PC-9 (cell line): ENCODE measurements at regions not wholly inside any gene's neighbourhood (a gene's known extent, or its start where the extent isn't known, plus 50 kb on each side); places are given as distances from the start of the nearest gene placed in this dataset.

Source experiments
- EZH2 ChIP-seq: fragments of 200-600 bp; sonication (generic); IDR thresholded peaks from 2 replicates; pipeline ENCODE4 v1.8.0; 2017; ENCODE audit warnings: antibody characterized with exemption, low read depth
- TF ChIP-seq, protein P1 (sequence below): fragments of 200-600 bp; sonication (generic); conservative IDR thresholded peaks from 2 replicates; pipeline ENCODE4 v1.6.1; 2017; ENCODE audit warnings: mixed run types, antibody characterized with exemption, mild to moderate bottlenecking, moderate library complexity

DNA sequence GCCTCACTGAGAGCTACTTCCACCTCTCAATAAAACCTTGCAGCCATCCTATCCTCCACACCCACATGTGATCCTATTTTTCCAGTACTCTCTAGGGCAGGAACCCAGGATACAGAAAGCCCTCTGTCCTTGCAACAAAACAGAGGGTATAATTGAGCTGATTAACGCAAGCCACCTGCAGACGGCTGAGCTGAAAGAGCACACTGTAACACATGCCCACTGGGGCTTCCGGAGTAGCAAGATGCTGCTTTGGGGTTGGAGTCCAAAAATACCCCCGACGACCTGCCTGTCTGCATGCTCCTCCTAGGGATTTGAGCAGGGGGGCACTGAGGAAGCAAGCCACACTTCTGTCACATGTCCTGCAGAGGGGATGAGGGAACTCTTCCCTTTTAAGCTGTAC lies 401.1 kb upstream of the FOXG1 start:
- TF ChIP-seq, protein P1, sequence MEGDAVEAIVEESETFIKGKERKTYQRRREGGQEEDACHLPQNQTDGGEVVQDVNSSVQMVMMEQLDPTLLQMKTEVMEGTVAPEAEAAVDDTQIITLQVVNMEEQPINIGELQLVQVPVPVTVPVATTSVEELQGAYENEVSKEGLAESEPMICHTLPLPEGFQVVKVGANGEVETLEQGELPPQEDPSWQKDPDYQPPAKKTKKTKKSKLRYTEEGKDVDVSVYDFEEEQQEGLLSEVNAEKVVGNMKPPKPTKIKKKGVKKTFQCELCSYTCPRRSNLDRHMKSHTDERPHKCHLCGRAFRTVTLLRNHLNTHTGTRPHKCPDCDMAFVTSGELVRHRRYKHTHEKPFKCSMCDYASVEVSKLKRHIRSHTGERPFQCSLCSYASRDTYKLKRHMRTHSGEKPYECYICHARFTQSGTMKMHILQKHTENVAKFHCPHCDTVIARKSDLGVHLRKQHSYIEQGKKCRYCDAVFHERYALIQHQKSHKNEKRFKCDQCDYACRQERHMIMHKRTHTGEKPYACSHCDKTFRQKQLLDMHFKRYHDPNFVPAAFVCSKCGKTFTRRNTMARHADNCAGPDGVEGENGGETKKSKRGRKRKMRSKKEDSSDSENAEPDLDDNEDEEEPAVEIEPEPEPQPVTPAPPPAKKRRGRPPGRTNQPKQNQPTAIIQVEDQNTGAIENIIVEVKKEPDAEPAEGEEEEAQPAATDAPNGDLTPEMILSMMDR: no peak
- no peak for TF ChIP-seq EZH2
